ENCODE measurements at regions not wholly inside any gene's neighbourhood (a gene's known extent, or its start where the extent isn't known, plus 50 kb on each side); places are given as distances from the start of the nearest gene placed in this dataset.

DNA sequence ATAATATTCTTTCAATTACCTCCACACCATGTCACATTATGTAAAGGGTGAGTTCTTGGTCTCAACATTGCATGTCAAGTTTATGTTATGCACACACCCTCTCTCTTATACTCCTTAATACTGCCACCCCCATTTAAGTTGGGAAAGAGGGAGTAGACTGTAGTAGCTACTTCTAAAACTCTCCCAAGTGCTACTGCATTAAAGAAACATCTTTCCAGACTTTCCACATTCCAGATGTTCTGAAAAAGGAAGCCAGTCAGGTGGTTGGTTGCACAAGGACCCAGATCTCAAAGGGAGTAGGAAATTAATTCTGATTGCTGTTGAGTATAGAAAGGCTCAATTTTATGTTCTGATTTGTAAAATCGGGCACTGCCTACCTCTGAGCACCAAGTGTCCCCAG, 419.5 kb downstream of the CD83 start:
- ChIA-PET POLR2A (no interaction called here), CTCF (no interaction called here)
- TF ChIP-seq CTCF (IDR thresholded peaks at IDR 0.05): no peak
- no peak for TF ChIP-seq REST (IDR thresholded peaks at IDR 0.05; ENCODE audit: insufficient read depth in 1 of 2, low read depth in 2 of 2, low read length in 1 of 2)
- TF ChIP-seq TCF7L2 (IDR thresholded peaks at IDR 0.05; ENCODE audit: low read depth, low read length): no peak
- TF ChIP-seq POLR2AphosphoS5 (IDR thresholded peaks at IDR 0.05; ENCODE audit: low read depth, low read length): no peak
- TF ChIP-seq SIN3A (IDR thresholded peaks at IDR 0.05; ENCODE audit: borderline replicate concordance, insufficient read depth, low read depth, low read length): no peak
- ATAC-seq: no peak
- DNase-seq (ENCODE audit: low read depth, low spot score): no peak
- no peaks in the 10 kb centered on the region for H3K4me1 ChIP-seq (ENCODE audit: control insufficient read depth, insufficient read depth, low read length)
- H3K27me3 ChIP-seq (ENCODE audit: control insufficient read depth, insufficient read depth, low read length): no peaks in the 10 kb centered on the region
- intact Hi-C loops (cut with micrococcal nuclease; ENCODE audit: unreplicated experiment): no loop called here
- H3K36me3 ChIP-seq (ENCODE audit: control insufficient read depth, insufficient read depth, low read length): no peaks in the 10 kb centered on the region
- no peak overlapping the region for H3K27ac ChIP-seq (ENCODE audit: low read length)
- no peaks in the 10 kb centered on the region for H3K9me3 ChIP-seq (ENCODE audit: control insufficient read depth, insufficient read depth, low read depth, low read length)
- no TSS peak for BruUV-seq (replicated peaks)
- in situ Hi-C loops (cut with HindIII; ENCODE audit: low pct_unique_long_range_greater_than_20kb, low sequenced_read_pairs): no loop called here
- no peak overlapping the region for H3K4me3 ChIP-seq (ENCODE audit: low read depth in 2 of 2, low read length in 2 of 2)

DNA sequence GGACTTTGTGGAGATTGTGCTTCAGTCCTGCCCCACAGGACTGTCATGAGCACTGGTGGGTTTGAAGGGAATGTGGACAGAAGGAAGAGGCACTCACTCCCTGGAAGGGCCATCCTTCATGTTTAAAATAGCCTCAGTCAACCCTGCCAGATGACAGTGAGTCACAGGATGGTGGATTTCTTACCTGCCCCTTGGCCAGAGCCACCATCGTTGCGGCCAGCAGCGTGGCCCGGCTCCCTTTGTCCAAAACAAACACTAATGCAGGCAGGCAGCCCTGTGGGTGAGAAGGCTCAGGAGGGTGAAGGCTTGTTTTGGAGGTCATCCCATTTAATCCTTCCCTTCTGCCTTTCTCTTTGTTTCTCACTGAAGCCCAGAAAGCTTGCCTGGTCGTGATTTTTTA, 422.7 kb downstream of the CD83 start:
- ChIA-PET CTCF (no interaction called here), POLR2A (no interaction called here)
- DNase-seq (ENCODE audit: low read depth, low spot score) (no peak), ATAC-seq (no peak)
- in situ Hi-C loops (cut with HindIII; ENCODE audit: low pct_unique_long_range_greater_than_20kb, low sequenced_read_pairs) (no loop called here), intact Hi-C loops (cut with micrococcal nuclease; ENCODE audit: unreplicated experiment) (no loop called here)
- Histone ChIP-seq H3K27me3 (ENCODE audit: control insufficient read depth, insufficient read depth, low read length) (no peaks in the 10 kb centered on the region), H3K4me1 (ENCODE audit: control insufficient read depth, insufficient read depth, low read length) (no peaks in the 10 kb centered on the region), H3K4me3 (ENCODE audit: low read depth in 2 of 2, low read length in 2 of 2) (no peak overlapping the region), H3K9me3 (ENCODE audit: control insufficient read depth, insufficient read depth, low read depth, low read length) (no peaks in the 10 kb centered on the region), H3K27ac (ENCODE audit: low read length) (no peak overlapping the region), H3K36me3 (ENCODE audit: control insufficient read depth, insufficient read depth, low read length) (no peaks in the 10 kb centered on the region)
- TF ChIP-seq CTCF (IDR thresholded peaks at IDR 0.05): no peak
- no peak for TF ChIP-seq POLR2AphosphoS5 (IDR thresholded peaks at IDR 0.05; ENCODE audit: low read depth, low read length)
- no peak for TF ChIP-seq SIN3A (IDR thresholded peaks at IDR 0.05; ENCODE audit: borderline replicate concordance, insufficient read depth, low read depth, low read length)
- no peak for TF ChIP-seq TCF7L2 (IDR thresholded peaks at IDR 0.05; ENCODE audit: low read depth, low read length)
- no peak for TF ChIP-seq REST (IDR thresholded peaks at IDR 0.05; ENCODE audit: insufficient read depth in 1 of 2, low read depth in 2 of 2, low read length in 1 of 2)
- no TSS peak for BruUV-seq (replicated peaks)
